Epithelial cell of esophagus (primary cell): ENCODE measurements at regions not wholly inside any gene's neighbourhood (a gene's known extent, or its start where the extent isn't known, plus 50 kb on each side); places are given as distances from the start of the nearest gene placed in this dataset.

ENCODE experiments used
- DNase-seq: peaks from one replicate; pipeline ENCODE4 v3.0.0; 2010; ENCODE audit warnings: low read depth
- H3K4me3 ChIP-seq: 2 replicates; pipeline ENCODE4 v1.5.1; 2011; ENCODE audit warnings: mild to moderate bottlenecking, low read length, control low read depth
- CTCF ChIP-seq: IDR thresholded peaks from 2 replicates; pipeline ENCODE4 v1.5.1; 2011; ENCODE audit warnings: low read depth, mild to moderate bottlenecking, low read length, control low read depth, inconsistent platforms; ENCODE audit not compliant: insufficient read depth; ENCODE audit errors: missing control alignments

DNA sequence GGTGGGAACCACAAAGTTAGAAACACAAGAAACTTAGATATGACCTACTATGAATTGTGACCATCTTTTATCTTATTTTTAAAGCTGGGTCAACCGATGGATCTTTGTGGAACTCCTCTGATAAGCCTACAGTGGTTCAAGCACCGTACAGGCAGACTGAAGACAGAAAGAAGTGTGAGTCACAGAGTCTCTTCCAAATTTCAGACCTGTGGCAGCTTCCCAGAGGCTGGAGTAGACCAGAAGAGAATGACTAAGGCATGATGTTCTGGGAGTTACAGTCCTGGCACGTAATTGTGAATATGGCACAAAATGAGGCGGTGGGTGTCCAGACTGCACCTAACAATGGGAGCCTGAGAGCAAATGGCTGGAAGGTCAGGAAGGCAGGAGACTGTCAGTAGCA lies 70.0 kb downstream of the LMO4 start:
- TF ChIP-seq CTCF = no peak
- H3K4me3 ChIP-seq = no peak overlapping the region
- peak; percentile 87 for DNase-seq

GRCh38 chr1:87399264-87399663 lies 70.6 kb downstream of the LMO4 start:
- DNase-seq = peak; percentile 93
- no peak for TF ChIP-seq CTCF

GRCh38 chr1:87399701-87400100 lies 71.0 kb downstream of the LMO4 start:
- TF ChIP-seq CTCF = no peak
- DNase-seq = peak; percentile 45
- H3K4me3 ChIP-seq = no peak overlapping the region

More at GRCh38 chr1:87399264-87399663, 70.6 kb downstream of the LMO4 start:
- no peak overlapping the region for H3K4me3 ChIP-seq

DNA sequence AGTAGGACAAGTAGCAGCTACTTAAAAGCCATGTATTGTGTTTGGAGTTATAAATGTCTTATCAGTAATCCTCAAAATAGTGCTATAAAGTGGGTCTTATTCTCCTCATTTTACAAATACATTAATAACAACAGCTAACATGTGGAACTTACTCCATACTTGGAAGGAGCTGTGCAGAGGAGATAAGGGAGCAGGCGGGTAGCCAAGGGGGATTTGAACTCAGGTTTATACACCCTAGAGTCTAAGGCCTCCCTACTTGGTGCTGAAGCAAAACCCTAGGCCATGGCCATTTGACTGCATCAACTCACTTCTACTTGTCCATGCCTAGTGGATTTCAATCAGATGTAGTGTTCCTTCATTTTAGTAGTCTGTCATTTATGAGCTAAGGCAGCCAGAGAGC lies 72.1 kb downstream of the LMO4 start:
- TF ChIP-seq CTCF = no peak
- H3K4me3 ChIP-seq = no peak overlapping the region
- no peak for DNase-seq

DNA sequence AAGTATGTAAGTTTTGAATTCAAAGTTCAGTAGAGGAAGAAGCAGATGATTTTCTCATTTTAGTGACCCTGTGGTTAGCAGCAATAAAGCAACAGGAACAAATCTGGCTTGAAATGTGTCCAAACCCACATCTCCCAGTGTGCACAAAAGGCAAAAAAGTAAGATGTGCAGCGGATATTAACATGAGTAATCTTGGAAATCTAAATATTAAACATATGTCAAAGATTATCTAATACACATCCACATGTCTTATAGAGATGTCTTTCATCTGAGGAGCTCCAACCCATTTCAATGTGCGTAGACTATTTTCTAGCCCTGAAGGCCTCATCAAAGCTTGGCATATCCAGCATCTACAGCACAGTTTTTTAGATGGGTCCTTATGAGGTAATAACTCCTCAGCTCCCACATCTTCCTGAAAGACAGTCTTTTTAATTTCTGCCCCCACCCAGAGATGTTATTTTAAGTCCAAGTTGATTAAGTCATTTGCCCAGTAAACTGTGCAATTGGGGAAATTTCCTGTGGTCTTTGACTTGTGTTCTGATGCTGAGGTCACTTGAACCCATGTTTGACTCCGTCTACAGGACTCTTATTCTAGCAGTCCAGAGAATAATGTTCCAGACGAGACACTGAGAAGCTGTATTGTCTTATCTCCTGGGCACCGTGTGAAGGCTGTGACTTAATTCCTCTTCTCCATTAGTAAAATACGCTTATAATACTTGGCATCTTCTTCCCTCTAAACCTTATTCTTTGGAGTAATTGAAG lies 73.7 kb downstream of the LMO4 start:
- no peak for TF ChIP-seq CTCF
- H3K4me3 ChIP-seq = no peak overlapping the region
- no peak for DNase-seq

GRCh38 chr1:87403061-87403820 lies 74.6 kb downstream of the LMO4 start:
- TF ChIP-seq CTCF = no peak
- DNase-seq = no peak
- H3K4me3 ChIP-seq = no peak overlapping the region
